HL-60/S4 (cell line): ENCODE measurements at regions not wholly inside any gene's neighbourhood (a gene's known extent, or its start where the extent isn't known, plus 50 kb on each side); places are given as distances from the start of the nearest gene placed in this dataset.
"Not testable (repeated sequence)": the region's sequence is repeated elsewhere in the genome, so short reads cannot be mapped to it uniquely, and the experiment has no call there.

Source experiments
- in situ Hi-C: fragments of 300-500 bp; cut with MboI; formaldehyde crosslinking; loops from 2 replicates; pipeline ENCODE4 v1.14.3; 2022; ENCODE audit warnings: low sequenced_read_pairs

- in situ Hi-C loops: no loop called here
Observed at GRCh38 chr3:137820366-137820765, 56.3 kb downstream of the SOX14 start.

- in situ Hi-C loops: no loop called here
Observed at GRCh38 chr3:137835096-137835495, 71.0 kb downstream of the SOX14 start.

- in situ Hi-C loops: no loop called here
Observed at GRCh38 chr3:137845194-137845593, 81.1 kb downstream of the SOX14 start.

- in situ Hi-C loops: no loop called here
Observed at GRCh38 chr3:137845666-137846065, 81.6 kb downstream of the SOX14 start.

- in situ Hi-C loops: no loop called here
Observed at GRCh38 chr3:137852391-137852830, 88.3 kb downstream of the SOX14 start.

- in situ Hi-C loops: no loop called here
Observed at GRCh38 chr3:137854533-137855261, 90.6 kb downstream of the SOX14 start.

GRCh38 chr3:137866001-137866400 is 101.9 kb downstream of the SOX14 start:
- in situ Hi-C loops: no loop called here

- in situ Hi-C loops: no loop called here
Observed at GRCh38 chr3:137866933-137867332, 102.8 kb downstream of the SOX14 start.

GRCh38 chr3:137867611-137868010 is 103.5 kb downstream of the SOX14 start:
- in situ Hi-C loops: no loop called here

GRCh38 chr3:137869022-137869421 is 104.9 kb downstream of the SOX14 start:
- in situ Hi-C loops: no loop called here

- in situ Hi-C loops: not testable (repeated sequence)
Observed at GRCh38 chr3:137872589-137872988, 108.5 kb downstream of the SOX14 start.

- in situ Hi-C loops: not testable (repeated sequence)
Observed at GRCh38 chr3:137896842-137897241, 113.1 kb upstream of the CLDN18 start.

GRCh38 chr3:137906985-137907649 is 102.8 kb upstream of the CLDN18 start:
- in situ Hi-C loops: no loop called here

GRCh38 chr3:137924628-137925027 is 85.3 kb upstream of the CLDN18 start:
- in situ Hi-C loops: loop anchor here (25.0 kb wide), 1 partner anchor 812 kb away; no protein-coding TSS in a partner anchor

GRCh38 chr3:137925080-137925479 is 84.9 kb upstream of the CLDN18 start:
- in situ Hi-C loops: loop anchor here (25.0 kb wide), 1 partner anchor 813 kb away; no protein-coding TSS in a partner anchor

- in situ Hi-C loops: loop anchor here (25.0 kb wide), 1 partner anchor 815 kb away; no protein-coding TSS in a partner anchor
Observed at GRCh38 chr3:137926991-137927390, 83.0 kb upstream of the CLDN18 start.

- in situ Hi-C loops: loop anchor here (25.0 kb wide), 1 partner anchor 819 kb away; no protein-coding TSS in a partner anchor
Observed at GRCh38 chr3:137930976-137931375, 79.0 kb upstream of the CLDN18 start.

GRCh38 chr3:137938876-137939275 is 71.1 kb upstream of the CLDN18 start:
- in situ Hi-C loops: loop anchor here (25.0 kb wide), 1 partner anchor 827 kb away; no protein-coding TSS in a partner anchor

- in situ Hi-C loops: loop anchor here (25.0 kb wide), 1 partner anchor 832 kb away; no protein-coding TSS in a partner anchor
Observed at GRCh38 chr3:137944593-137944992, 65.4 kb upstream of the CLDN18 start.

- in situ Hi-C loops: loop anchor here (25.0 kb wide), 1 partner anchor 834 kb away; no protein-coding TSS in a partner anchor
Observed at GRCh38 chr3:137946356-137946973, 63.5 kb upstream of the CLDN18 start.

GRCh38 chr3:137947117-137947516 is 62.8 kb upstream of the CLDN18 start:
- in situ Hi-C loops: loop anchor here (25.0 kb wide), 1 partner anchor 835 kb away; no protein-coding TSS in a partner anchor
